Activated CD8-positive, alpha-beta memory T cell treated with anti-CD3 and anti-CD28 coated beads, Interleukin-2, amount 50 U/mL, for 24 hours (primary cell): ENCODE measurements at regions not wholly inside any gene's neighbourhood (a gene's known extent, or its start where the extent isn't known, plus 50 kb on each side); places are given as distances from the start of the nearest gene placed in this dataset.
"Not testable (repeated sequence)": the region's sequence is repeated elsewhere in the genome, so short reads cannot be mapped to it uniquely, and the experiment has no call there.

Source experiments
- DNase-seq: peaks from one replicate; pipeline ENCODE4 v3.0.0-alpha.2; 2020; ENCODE audit errors: extremely low read depth

GRCh38 chr2:241982706-241983570 is 113.4 kb downstream of the RTP5 start:
- no peak for DNase-seq

GRCh38 chr2:241983571-241984270 is 114.2 kb downstream of the RTP5 start:
- DNase-seq = no peak

- no peak for DNase-seq
Measured at GRCh38 chr2:241984271-241984655, 114.7 kb downstream of the RTP5 start.

- DNase-seq = no peak
Measured at GRCh38 chr2:241984658-241985057, 115.1 kb downstream of the RTP5 start.

- not testable (repeated sequence) for DNase-seq
Measured at GRCh38 chr2:241985161-241985985, 115.8 kb downstream of the RTP5 start.

GRCh38 chr2:241985986-241986329 is 116.4 kb downstream of the RTP5 start:
- DNase-seq = no peak

- DNase-seq = no peak
Measured at GRCh38 chr2:241986836-241987641, 117.5 kb downstream of the RTP5 start.

- no peak for DNase-seq
Measured at GRCh38 chr2:241987726-241988125, 118.2 kb downstream of the RTP5 start.

GRCh38 chr2:241988146-241988545 is 118.6 kb downstream of the RTP5 start:
- no peak for DNase-seq

GRCh38 chr2:241989074-241989473 is 119.5 kb downstream of the RTP5 start:
- no peak for DNase-seq

GRCh38 chr2:241990466-241990865 is 120.9 kb downstream of the RTP5 start:
- DNase-seq = no peak

GRCh38 chr2:241991299-241991698 is 121.8 kb downstream of the RTP5 start:
- no peak for DNase-seq

- DNase-seq = no peak
Measured at GRCh38 chr2:241992753-241993152, 123.2 kb downstream of the RTP5 start.

GRCh38 chr2:241993386-241994005 is 124.0 kb downstream of the RTP5 start:
- no peak for DNase-seq

GRCh38 chr2:241994086-241994485 is 124.6 kb downstream of the RTP5 start:
- DNase-seq = no peak

GRCh38 chr2:241994556-241995213 is 125.2 kb downstream of the RTP5 start:
- no peak for DNase-seq

GRCh38 chr2:241996100-241996499 is 126.6 kb downstream of the RTP5 start:
- no peak for DNase-seq

GRCh38 chr2:241997017-241997416 is 127.5 kb downstream of the RTP5 start:
- no peak for DNase-seq

- DNase-seq = no peak
Measured at GRCh38 chr2:241999184-241999583, 129.7 kb downstream of the RTP5 start.

GRCh38 chr2:242001853-242002252 is 132.3 kb downstream of the RTP5 start:
- DNase-seq = no peak

GRCh38 chr2:242002944-242003343 is 133.4 kb downstream of the RTP5 start:
- DNase-seq = no peak
